Thymus (tissue), 11 donors: ENCODE measurements at regions not wholly inside any gene's neighbourhood (a gene's known extent, or its start where the extent isn't known, plus 50 kb on each side); places are given as distances from the start of the nearest gene placed in this dataset.

Experiments used
- DNase-seq, 9 donors: peaks; one replicate each; pipeline ENCODE4 v3.0.0-alpha.2; 2013; ENCODE audit warnings: low spot score in 9 of 9, low read depth in 6 of 9, missing footprints in 1 of 9
- H3K27ac ChIP-seq, 2 donors: one replicate each; pipeline ENCODE4 v1.5.1; 2013; ENCODE audit warnings: control low read depth in 1 of 2, low read depth in 1 of 2, low read length in 1 of 2, mild to moderate bottlenecking in 1 of 2, moderate library complexity in 1 of 2
- H3K27me3 ChIP-seq, 2 donors: one replicate each; pipeline ENCODE4 v1.5.1; 2013; ENCODE audit warnings: low read length in 1 of 2; ENCODE audit not compliant: control insufficient read depth in 2 of 2, insufficient read depth in 1 of 2
- H3K36me3 ChIP-seq, 2 donors: one replicate each; pipeline ENCODE4 v1.5.1; 2013; ENCODE audit warnings: low read length in 1 of 2, mild to moderate bottlenecking in 1 of 2, moderate library complexity in 1 of 2; ENCODE audit not compliant: control insufficient read depth in 2 of 2, insufficient read depth in 2 of 2
- H3K4me1 ChIP-seq, 2 donors: one replicate each; pipeline ENCODE4 v1.5.1; 2013; ENCODE audit warnings: low read length in 2 of 2; ENCODE audit not compliant: control insufficient read depth in 2 of 2, insufficient read depth in 2 of 2
- H3K4me3 ChIP-seq, 2 donors: one replicate each; pipeline ENCODE4 v1.5.1; 2013; ENCODE audit warnings: low read length in 2 of 2, control low read depth in 1 of 2, mild to moderate bottlenecking in 1 of 2
- H3K9me3 ChIP-seq, 2 donors: one replicate each; pipeline ENCODE4 v1.5.1; 2013; ENCODE audit warnings: low read length in 1 of 2, mild to moderate bottlenecking in 1 of 2; ENCODE audit not compliant: control insufficient read depth in 2 of 2, insufficient read depth in 1 of 2
- WGBS: extraction: QIAGEN DNeasy Blood & Tissue Kit; methylation state at CpG from one replicate; pipeline ENCODE4 v1.1.7; 2013; 5-methylcytosine and 5-hydroxymethylcytosine counted together
- donor health status: healthy.

- H3K36me3 ChIP-seq, result no peaks in the 10 kb centered on the region
- no peaks in the 10 kb centered on the region for H3K27me3 ChIP-seq
- no peak for DNase-seq
- no peaks in the 10 kb centered on the region for H3K9me3 ChIP-seq
- H3K4me3 ChIP-seq, result no peak overlapping the region
- WGBS, result 79% methylated on average over 4 of the region's 4 CpGs
- no peaks in the 10 kb centered on the region for H3K4me1 ChIP-seq
- no peak overlapping the region for H3K27ac ChIP-seq
Observed at GRCh38 chr3:76972624-76973296, 67.1 kb upstream of the ROBO2 start.

GRCh38 chr3:76976996-76977395 is 62.9 kb upstream of the ROBO2 start:
- Histone ChIP-seq H3K4me1 (no peaks in the 10 kb centered on the region), H3K36me3 (no peaks in the 10 kb centered on the region), H3K9me3 (no peaks in the 10 kb centered on the region), H3K27me3 (no peaks in the 10 kb centered on the region), H3K4me3 (no peak overlapping the region), H3K27ac (no peak overlapping the region)
- DNase-seq, result no peak

GRCh38 chr3:76985645-76986044 is 54.3 kb upstream of the ROBO2 start:
- Histone ChIP-seq H3K9me3 (no peaks in the 10 kb centered on the region), H3K4me3 (no peak overlapping the region), H3K27me3 (no peaks in the 10 kb centered on the region), H3K36me3 (no peaks in the 10 kb centered on the region), H3K4me1 (no peaks in the 10 kb centered on the region), H3K27ac (no peak overlapping the region)
- no peak for DNase-seq

DNA sequence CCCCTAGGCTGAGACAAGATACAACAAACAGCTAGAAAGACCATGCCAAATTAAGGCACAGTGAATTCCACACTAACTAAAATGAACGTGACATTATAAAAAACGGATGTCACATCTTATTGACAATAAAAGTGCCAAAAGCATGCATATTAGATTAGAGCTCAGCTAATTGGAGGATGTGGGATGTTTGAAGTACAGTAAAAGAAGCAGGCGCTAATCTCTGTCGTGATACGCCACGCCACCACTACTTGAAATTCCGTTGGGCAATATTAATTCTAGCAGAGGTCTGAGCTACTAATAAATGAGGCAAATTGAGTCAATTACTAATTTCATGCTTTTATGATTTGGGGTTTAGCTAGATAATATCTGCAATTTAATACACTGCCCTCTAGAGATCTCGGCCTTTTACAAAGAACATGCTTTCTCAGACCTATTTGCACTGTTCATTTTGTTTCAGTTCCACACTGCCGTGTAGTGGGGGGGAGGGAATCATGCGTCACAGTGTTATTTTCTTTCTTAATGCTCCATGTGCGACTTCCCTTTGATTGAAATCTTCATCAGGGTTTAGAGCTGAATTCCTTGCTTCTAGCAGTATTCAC is 52.9 kb upstream of the ROBO2 start:
- H3K36me3 ChIP-seq, result no peaks in the 10 kb centered on the region
- 94% methylated on average over 11 of the region's 11 CpGs for WGBS

More for the DNA sequence above, 52.9 kb upstream of the ROBO2 start:
- Histone ChIP-seq H3K4me1 (no peaks in the 10 kb centered on the region), H3K27ac (no peak overlapping the region), H3K27me3 (no peaks in the 10 kb centered on the region), H3K4me3 (no peak overlapping the region), H3K9me3 (no peaks in the 10 kb centered on the region)
- DNase-seq, result no peak
